Adrenal gland (tissue), 5 donors: ENCODE measurements at regions not wholly inside any gene's neighbourhood (a gene's known extent, or its start where the extent isn't known, plus 50 kb on each side); places are given as distances from the start of the nearest gene placed in this dataset.

Experiments used
- CTCF ChIP-seq, 6 experiments: fragments of 450-650 bp in 4 of 6; fragments of 200-600 bp in 2 of 6; sonication (generic) in 1 of 6; IDR thresholded peaks; 1 replicate in 5 of 6; 2 replicates in 1 of 6; pipeline versions ENCODE4 v1.5.1 to v1.8.0; 2016 to 2021; ENCODE audit warnings: antibody characterized with exemption in 6 of 6, mild to moderate bottlenecking in 2 of 6, moderate library complexity in 1 of 6
- POLR2A ChIP-seq, 2 donors: fragments of 450-650 bp; IDR thresholded peaks; one replicate each; pipeline ENCODE4 v1.6.1; 2017; ENCODE audit warnings: antibody characterized with exemption in 2 of 2, mild to moderate bottlenecking in 2 of 2, moderate library complexity in 1 of 2
- donor health status: DM: no; HTN: no; CAD: no.

DNA sequence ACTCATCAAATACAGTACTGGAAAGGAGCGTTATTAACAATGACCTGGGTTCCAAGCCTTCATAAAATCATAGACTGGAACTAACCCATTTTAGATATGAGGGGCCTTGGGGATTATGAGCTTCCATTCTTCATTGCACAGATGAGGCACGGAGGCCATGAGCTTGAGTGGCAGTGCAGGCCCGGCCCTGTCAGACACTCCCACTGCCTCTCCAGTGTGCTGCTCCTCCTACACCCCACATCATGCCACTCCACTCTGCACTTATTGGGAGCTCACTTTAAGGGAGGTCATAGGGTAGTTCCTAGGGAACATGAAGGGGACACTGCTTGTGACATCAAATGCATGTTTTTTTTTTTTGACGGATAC lies 77.9 kb downstream of the TSN start:
- TF ChIP-seq CTCF (IDR thresholded peaks at IDR 0.05), result no peak
- TF ChIP-seq POLR2A (IDR thresholded peaks at IDR 0.05), result no peak
